ENCODE measurements at regions not wholly inside any gene's neighbourhood (a gene's known extent, or its start where the extent isn't known, plus 50 kb on each side); places are given as distances from the start of the nearest gene placed in this dataset.

- no peak for TF ChIP-seq CTCF (conservative IDR thresholded peaks at IDR 0.05; ENCODE audit: low read depth, low read length)
- DNase-seq (ENCODE audit: low read depth) = no peak
- H3K4me3 ChIP-seq (ENCODE audit: low read depth, low read length) = no peak overlapping the region
Observed at GRCh38 chr2:18363348-18363747, 197.1 kb downstream of the RDH14 start.

GRCh38 chr2:18362696-18363095 lies 197.8 kb downstream of the RDH14 start:
- no peak for TF ChIP-seq CTCF (conservative IDR thresholded peaks at IDR 0.05; ENCODE audit: low read depth, low read length)
- peak; percentile 95 for DNase-seq (ENCODE audit: low read depth)
- H3K4me3 ChIP-seq (ENCODE audit: low read depth, low read length) = no peak overlapping the region

- DNase-seq (ENCODE audit: low read depth) = no peak
- no peak overlapping the region for H3K4me3 ChIP-seq (ENCODE audit: low read depth, low read length)
- TF ChIP-seq CTCF (conservative IDR thresholded peaks at IDR 0.05; ENCODE audit: low read depth, low read length) = no peak
Observed at GRCh38 chr2:18357537-18357936, 202.9 kb downstream of the RDH14 start.

- no peak for TF ChIP-seq CTCF (conservative IDR thresholded peaks at IDR 0.05; ENCODE audit: low read depth, low read length)
- H3K4me3 ChIP-seq (ENCODE audit: low read depth, low read length) = no peak overlapping the region
- DNase-seq (ENCODE audit: low read depth) = peak; percentile 64
Observed at GRCh38 chr2:18356676-18357075, 203.8 kb downstream of the RDH14 start.

- TF ChIP-seq CTCF (conservative IDR thresholded peaks at IDR 0.05; ENCODE audit: low read depth, low read length) = no peak
- H3K4me3 ChIP-seq (ENCODE audit: low read depth, low read length) = no peak overlapping the region
- DNase-seq (ENCODE audit: low read depth) = peak; percentile 56
Observed at GRCh38 chr2:18349421-18349820, 211.0 kb downstream of the RDH14 start.

GRCh38 chr2:18346874-18347273 lies 213.6 kb downstream of the RDH14 start:
- DNase-seq (ENCODE audit: low read depth) = no peak
- no peak overlapping the region for H3K4me3 ChIP-seq (ENCODE audit: low read depth, low read length)
- TF ChIP-seq CTCF (conservative IDR thresholded peaks at IDR 0.05; ENCODE audit: low read depth, low read length) = no peak

- DNase-seq (ENCODE audit: low read depth) = no peak
- H3K4me3 ChIP-seq (ENCODE audit: low read depth, low read length) = no peak overlapping the region
- TF ChIP-seq CTCF (conservative IDR thresholded peaks at IDR 0.05; ENCODE audit: low read depth, low read length) = no peak
Observed at GRCh38 chr2:18346344-18346743, 214.1 kb downstream of the RDH14 start.

All from choroid plexus epithelial cell (primary cell).